ENCODE measurements at regions not wholly inside any gene's neighbourhood (a gene's known extent, or its start where the extent isn't known, plus 50 kb on each side); places are given as distances from the start of the nearest gene placed in this dataset.

DNA sequence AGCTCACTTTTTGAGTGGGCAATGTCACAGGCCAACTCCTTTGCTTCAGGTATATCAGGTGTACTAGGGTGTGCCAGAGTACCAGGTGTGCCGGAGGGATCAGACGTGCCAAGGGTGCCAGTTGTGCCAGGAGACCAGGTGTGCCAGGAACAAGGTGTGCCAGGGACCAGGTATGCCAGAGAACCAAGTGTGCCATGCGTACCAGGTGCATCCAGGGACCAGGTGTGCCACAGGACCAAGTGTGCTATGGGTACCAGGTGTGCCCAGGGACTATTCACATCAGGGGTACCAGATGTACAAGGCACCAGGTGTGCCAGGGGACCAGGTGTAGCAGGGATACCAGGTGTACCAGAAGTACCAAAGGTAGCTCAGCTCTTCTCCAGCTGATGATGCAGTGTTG, 174.7 kb upstream of the S1PR3 start:
- DNase-seq (ENCODE audit: low read depth, low spot score) = no peak
- Histone ChIP-seq H3K4me2 (ENCODE audit: control insufficient read depth, insufficient read depth) (no peak overlapping the region), H3K79me2 (ENCODE audit: control insufficient read depth, insufficient read depth, low read length) (no peaks in the 10 kb centered on the region), H3K9ac (ENCODE audit: control insufficient read depth, insufficient read depth, low read length) (no peak overlapping the region), H4K20me1 (ENCODE audit: control insufficient read depth, insufficient read depth) (no peaks in the 10 kb centered on the region), H3K27ac (ENCODE audit: control insufficient read depth, insufficient read depth) (no peak overlapping the region), H3K9me3 (replicated peaks; ENCODE audit: control insufficient read depth, insufficient read depth, low read length) (no peaks in the 10 kb centered on the region; the same call in 2 of the 3 replicates), H2AFZ (ENCODE audit: control insufficient read depth, low read depth, low read length) (no peak overlapping the region), H3K36me3 (ENCODE audit: control insufficient read depth in 2 of 2, insufficient read depth in 2 of 2, low read length in 1 of 2) (no peaks in the 10 kb centered on the region), H3K27me3 (replicated peaks in 1 of 2; ENCODE audit: control insufficient read depth in 2 of 2, insufficient read depth in 2 of 2, low read length in 1 of 2) (no peaks in the 10 kb centered on the region), H3K4me1 (ENCODE audit: control insufficient read depth, insufficient read depth, low read length) (no peaks in the 10 kb centered on the region), H3K4me3 (no peak overlapping the region)
- RAD21 ChIA-PET (ENCODE audit: unreplicated experiment) = no interaction called here
- POLR2A ChIA-PET = no interaction called here
- FAIRE-seq = no peak
- no TSS peak for BruUV-seq (replicated peaks)
- ATAC-seq = no peak
- 55% methylated on average over 3 of the region's 3 CpGs for WGBS (ENCODE audit: insufficient coverage, insufficient replicate concordance, low lambda C conversion rate, missing lambda C conversion rate)
- SMC1A ChIA-PET (ENCODE audit: uncharacterized antibody, unreplicated experiment) = no interaction called here
- TF ChIP-seq ZZZ3 (IDR thresholded peaks at IDR 0.05; ENCODE audit: control insufficient read depth, insufficient read length, low read depth) (no peak), ZNF207 (IDR thresholded peaks at IDR 0.05; ENCODE audit: borderline replicate concordance) (no peak), CEBPB (IDR thresholded peaks at IDR 0.05; ENCODE audit: borderline replicate concordance in 1 of 2, low read depth in 2 of 2, low read length in 2 of 2) (no peak)
- TF ChIP-seq, protein P1, sequence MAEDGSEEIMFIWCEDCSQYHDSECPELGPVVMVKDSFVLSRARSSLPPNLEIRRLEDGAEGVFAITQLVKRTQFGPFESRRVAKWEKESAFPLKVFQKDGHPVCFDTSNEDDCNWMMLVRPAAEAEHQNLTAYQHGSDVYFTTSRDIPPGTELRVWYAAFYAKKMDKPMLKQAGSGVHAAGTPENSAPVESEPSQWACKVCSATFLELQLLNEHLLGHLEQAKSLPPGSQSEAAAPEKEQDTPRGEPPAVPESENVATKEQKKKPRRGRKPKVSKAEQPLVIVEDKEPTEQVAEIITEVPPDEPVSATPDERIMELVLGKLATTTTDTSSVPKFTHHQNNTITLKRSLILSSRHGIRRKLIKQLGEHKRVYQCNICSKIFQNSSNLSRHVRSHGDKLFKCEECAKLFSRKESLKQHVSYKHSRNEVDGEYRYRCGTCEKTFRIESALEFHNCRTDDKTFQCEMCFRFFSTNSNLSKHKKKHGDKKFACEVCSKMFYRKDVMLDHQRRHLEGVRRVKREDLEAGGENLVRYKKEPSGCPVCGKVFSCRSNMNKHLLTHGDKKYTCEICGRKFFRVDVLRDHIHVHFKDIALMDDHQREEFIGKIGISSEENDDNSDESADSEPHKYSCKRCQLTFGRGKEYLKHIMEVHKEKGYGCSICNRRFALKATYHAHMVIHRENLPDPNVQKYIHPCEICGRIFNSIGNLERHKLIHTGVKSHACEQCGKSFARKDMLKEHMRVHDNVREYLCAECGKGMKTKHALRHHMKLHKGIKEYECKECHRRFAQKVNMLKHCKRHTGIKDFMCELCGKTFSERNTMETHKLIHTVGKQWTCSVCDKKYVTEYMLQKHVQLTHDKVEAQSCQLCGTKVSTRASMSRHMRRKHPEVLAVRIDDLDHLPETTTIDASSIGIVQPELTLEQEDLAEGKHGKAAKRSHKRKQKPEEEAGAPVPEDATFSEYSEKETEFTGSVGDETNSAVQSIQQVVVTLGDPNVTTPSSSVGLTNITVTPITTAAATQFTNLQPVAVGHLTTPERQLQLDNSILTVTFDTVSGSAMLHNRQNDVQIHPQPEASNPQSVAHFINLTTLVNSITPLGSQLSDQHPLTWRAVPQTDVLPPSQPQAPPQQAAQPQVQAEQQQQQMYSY (CRISPR knock-in tag; IDR thresholded peaks at IDR 0.05) = no peak
- intact Hi-C loops (cut with micrococcal nuclease; ENCODE audit: unreplicated experiment) = no loop called here
- in situ Hi-C loops (cut with MboI) = no loop called here
- CTCF ChIA-PET = no interaction called here

DNA sequence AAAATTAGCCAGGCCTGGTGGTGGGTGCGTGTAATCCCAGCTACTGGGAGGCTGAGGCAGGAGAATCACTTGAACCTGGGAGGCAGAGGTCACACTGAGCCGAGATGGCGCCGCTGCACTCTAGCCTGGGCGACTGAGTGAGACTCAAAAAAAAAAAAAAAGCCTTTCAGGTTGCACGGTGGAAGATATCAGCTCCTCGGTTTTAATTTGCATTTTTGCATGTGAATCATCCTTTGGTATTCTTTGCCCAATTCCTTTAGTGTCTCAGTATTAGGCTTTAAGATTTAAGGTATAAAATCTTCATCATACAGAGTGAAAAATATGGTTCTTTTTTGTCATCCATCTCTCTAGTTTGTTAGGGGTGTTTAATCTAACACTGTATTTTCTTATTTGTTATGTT, 173.6 kb upstream of the S1PR3 start:
- Histone ChIP-seq H3K27me3 (replicated peaks in 1 of 2; ENCODE audit: control insufficient read depth in 2 of 2, insufficient read depth in 2 of 2, low read length in 1 of 2) (no peaks in the 10 kb centered on the region; a peak in 1 of 4 replicates), H3K9me3 (replicated peaks; ENCODE audit: control insufficient read depth, insufficient read depth, low read length) (no peaks in the 10 kb centered on the region; the same call in 2 of the 3 replicates), H3K4me1 (ENCODE audit: control insufficient read depth, insufficient read depth, low read length) (no peaks in the 10 kb centered on the region), H3K9ac (ENCODE audit: control insufficient read depth, insufficient read depth, low read length) (no peak overlapping the region), H4K20me1 (ENCODE audit: control insufficient read depth, insufficient read depth) (no peaks in the 10 kb centered on the region), H3K79me2 (ENCODE audit: control insufficient read depth, insufficient read depth, low read length) (no peaks in the 10 kb centered on the region), H3K4me3 (no peak overlapping the region), H3K4me2 (ENCODE audit: control insufficient read depth, insufficient read depth) (no peak overlapping the region), H2AFZ (ENCODE audit: control insufficient read depth, low read depth, low read length) (no peak overlapping the region), H3K27ac (ENCODE audit: control insufficient read depth, insufficient read depth) (no peak overlapping the region), H3K36me3 (ENCODE audit: control insufficient read depth in 2 of 2, insufficient read depth in 2 of 2, low read length in 1 of 2) (no peaks in the 10 kb centered on the region)
- intact Hi-C loops (cut with micrococcal nuclease; ENCODE audit: unreplicated experiment) (no loop called here), in situ Hi-C loops (cut with MboI) (no loop called here)
- CTCF ChIA-PET = no interaction called here
- 35% methylated on average over 7 of the region's 7 CpGs for WGBS (ENCODE audit: insufficient coverage, insufficient replicate concordance, low lambda C conversion rate, missing lambda C conversion rate)
- SMC1A ChIA-PET (ENCODE audit: uncharacterized antibody, unreplicated experiment) = no interaction called here
- BruUV-seq (replicated peaks) = no TSS peak
- no peak for ATAC-seq
- RAD21 ChIA-PET (ENCODE audit: unreplicated experiment) = no interaction called here
- POLR2A ChIA-PET = no interaction called here
- no peak for DNase-seq (ENCODE audit: low read depth, low spot score)
- FAIRE-seq = no peak
- TF ChIP-seq TBL1XR1 (IDR thresholded peaks at IDR 0.05; ENCODE audit: low read depth, low read length) (no peak), CHD1 (IDR thresholded peaks at IDR 0.05; ENCODE audit: low read depth, low read length) (no peak), FOXK2 (IDR thresholded peaks at IDR 0.05) (no peak), NR2C1 (IDR thresholded peaks at IDR 0.05) (no peak), SUZ12 (IDR thresholded peaks at IDR 0.05; ENCODE audit: unreplicated experiment) (no peak), KLF5 (IDR thresholded peaks at IDR 0.05; ENCODE audit: partially characterized antibody) (no peak), JUNB (IDR thresholded peaks at IDR 0.05) (no peak)
- TF ChIP-seq, protein P2, sequence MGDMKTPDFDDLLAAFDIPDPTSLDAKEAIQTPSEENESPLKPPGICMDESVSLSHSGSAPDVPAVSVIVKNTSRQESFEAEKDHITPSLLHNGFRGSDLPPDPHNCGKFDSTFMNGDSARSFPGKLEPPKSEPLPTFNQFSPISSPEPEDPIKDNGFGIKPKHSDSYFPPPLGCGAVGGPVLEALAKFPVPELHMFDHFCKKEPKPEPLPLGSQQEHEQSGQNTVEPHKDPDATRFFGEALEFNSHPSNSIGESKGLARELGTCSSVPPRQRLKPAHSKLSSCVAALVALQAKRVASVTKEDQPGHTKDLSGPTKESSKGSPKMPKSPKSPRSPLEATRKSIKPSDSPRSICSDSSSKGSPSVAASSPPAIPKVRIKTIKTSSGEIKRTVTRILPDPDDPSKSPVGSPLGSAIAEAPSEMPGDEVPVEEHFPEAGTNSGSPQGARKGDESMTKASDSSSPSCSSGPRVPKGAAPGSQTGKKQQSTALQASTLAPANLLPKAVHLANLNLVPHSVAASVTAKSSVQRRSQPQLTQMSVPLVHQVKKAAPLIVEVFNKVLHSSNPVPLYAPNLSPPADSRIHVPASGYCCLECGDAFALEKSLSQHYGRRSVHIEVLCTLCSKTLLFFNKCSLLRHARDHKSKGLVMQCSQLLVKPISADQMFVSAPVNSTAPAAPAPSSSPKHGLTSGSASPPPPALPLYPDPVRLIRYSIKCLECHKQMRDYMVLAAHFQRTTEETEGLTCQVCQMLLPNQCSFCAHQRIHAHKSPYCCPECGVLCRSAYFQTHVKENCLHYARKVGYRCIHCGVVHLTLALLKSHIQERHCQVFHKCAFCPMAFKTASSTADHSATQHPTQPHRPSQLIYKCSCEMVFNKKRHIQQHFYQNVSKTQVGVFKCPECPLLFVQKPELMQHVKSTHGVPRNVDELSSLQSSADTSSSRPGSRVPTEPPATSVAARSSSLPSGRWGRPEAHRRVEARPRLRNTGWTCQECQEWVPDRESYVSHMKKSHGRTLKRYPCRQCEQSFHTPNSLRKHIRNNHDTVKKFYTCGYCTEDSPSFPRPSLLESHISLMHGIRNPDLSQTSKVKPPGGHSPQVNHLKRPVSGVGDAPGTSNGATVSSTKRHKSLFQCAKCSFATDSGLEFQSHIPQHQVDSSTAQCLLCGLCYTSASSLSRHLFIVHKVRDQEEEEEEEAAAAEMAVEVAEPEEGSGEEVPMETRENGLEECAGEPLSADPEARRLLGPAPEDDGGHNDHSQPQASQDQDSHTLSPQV (IDR thresholded peaks at IDR 0.05) = no peak
